HepG2 (cell line): ENCODE measurements at regions not wholly inside any gene's neighbourhood (a gene's known extent, or its start where the extent isn't known, plus 50 kb on each side); places are given as distances from the start of the nearest gene placed in this dataset.

ENCODE experiments used
- ERF ChIP-seq: IDR thresholded peaks from 2 replicates; pipeline ENCODE4 v1.6.1; 2018; ENCODE audit warnings: missing biosample characterization, missing genetic modification reagents
- FOXK1 ChIP-seq: sonication (generic); formaldehyde crosslinking; IDR thresholded peaks from 2 replicates; pipeline ENCODE4 v1.4.0; 2020; ENCODE audit warnings: low read depth, missing genetic modification reagents, borderline replicate concordance
- HOXA3 ChIP-seq: sonication (generic); formaldehyde crosslinking; IDR thresholded peaks from 2 replicates; pipeline ENCODE4 v1.5.0; 2020; ENCODE audit warnings: missing genetic modification reagents
- MAFF ChIP-seq: IDR thresholded peaks from 2 replicates; pipeline ENCODE4 v1.6.1; 2011; ENCODE audit warnings: low read depth, low read length, improper control_type of control experiment
- MXI1 ChIP-seq: IDR thresholded peaks from 3 replicates; pipeline ENCODE4 v1.6.1; 2012; ENCODE audit warnings: low read depth, low read length, inconsistent platforms, borderline replicate concordance
- PAX8 ChIP-seq: sonication (generic); formaldehyde crosslinking; IDR thresholded peaks from 2 replicates; pipeline ENCODE4 v1.8.0; 2022; ENCODE audit warnings: mild to moderate bottlenecking, missing genetic modification reagents, borderline replicate concordance
- RAD21 ChIP-seq: fragments of 450-650 bp; formaldehyde crosslinking; IDR thresholded peaks from 2 replicates; pipeline ENCODE4 v1.5.0; 2020; ENCODE audit warnings: mild to moderate bottlenecking
- RELA ChIP-seq: sonication (generic); formaldehyde crosslinking; IDR thresholded peaks from 2 replicates; pipeline ENCODE4 v1.4.0; 2020; ENCODE audit warnings: missing genetic modification reagents
- RXRA ChIP-seq: sonication (generic); formaldehyde crosslinking; IDR thresholded peaks from 2 replicates; pipeline ENCODE4 v1.5.1; 2020; ENCODE audit warnings: missing genetic modification reagents
- ZKSCAN5 ChIP-seq: sonication (generic); formaldehyde crosslinking; IDR thresholded peaks from 2 replicates; pipeline ENCODE4 v1.5.1; 2020; ENCODE audit warnings: mild to moderate bottlenecking, missing genetic modification reagents
- ZNF260 ChIP-seq: sonication (generic); formaldehyde crosslinking; IDR thresholded peaks from 2 replicates; pipeline ENCODE4 v1.4.0; 2020; ENCODE audit warnings: missing genetic modification reagents, low read depth, mild to moderate bottlenecking, borderline replicate concordance
- ZNF33B ChIP-seq: sonication (generic); formaldehyde crosslinking; IDR thresholded peaks from 2 replicates; pipeline ENCODE4 v1.5.1; 2020; ENCODE audit warnings: mild to moderate bottlenecking, missing genetic modification reagents
- ZNF501 ChIP-seq: sonication (generic); formaldehyde crosslinking; IDR thresholded peaks from 2 replicates; pipeline ENCODE4 v1.5.1; 2020; ENCODE audit warnings: mild to moderate bottlenecking, moderate library complexity, missing genetic modification reagents
- ZNF777 ChIP-seq: sonication (generic); formaldehyde crosslinking; IDR thresholded peaks from 2 replicates; pipeline ENCODE4 v1.4.0; 2020; ENCODE audit warnings: missing genetic modification reagents
- ZSCAN12 ChIP-seq: sonication (generic); formaldehyde crosslinking; IDR thresholded peaks from 2 replicates; pipeline ENCODE4 v1.9.0; 2021; ENCODE audit warnings: mild to moderate bottlenecking, missing genetic modification reagents
- TF ChIP-seq, protein P1 (sequence below): sonication (generic); formaldehyde crosslinking; IDR thresholded peaks from 2 replicates; pipeline ENCODE4 v1.4.0; 2020; ENCODE audit warnings: missing genetic modification reagents, borderline replicate concordance
- TF ChIP-seq, protein P2 (sequence below): sonication (generic); formaldehyde crosslinking; IDR thresholded peaks from 2 replicates; pipeline ENCODE4 v1.5.0; 2020; ENCODE audit warnings: missing genetic modification reagents
- TF ChIP-seq, protein P3 (sequence below): sonication (generic); formaldehyde crosslinking; IDR thresholded peaks from 2 replicates; pipeline ENCODE4 v1.4.0; 2020; ENCODE audit warnings: missing genetic modification reagents
- TF ChIP-seq, protein P4 (sequence below): sonication (generic); formaldehyde crosslinking; IDR thresholded peaks from 2 replicates; pipeline ENCODE4 v1.4.0; 2020; ENCODE audit warnings: missing genetic modification reagents
- TF ChIP-seq, protein P5 (sequence below): sonication (generic); formaldehyde crosslinking; IDR thresholded peaks from 2 replicates; pipeline ENCODE4 v1.8.1; 2023; ENCODE audit warnings: mild to moderate bottlenecking, inconsistent platforms, moderate library complexity, missing genetic modification reagents, borderline replicate concordance

DNA sequence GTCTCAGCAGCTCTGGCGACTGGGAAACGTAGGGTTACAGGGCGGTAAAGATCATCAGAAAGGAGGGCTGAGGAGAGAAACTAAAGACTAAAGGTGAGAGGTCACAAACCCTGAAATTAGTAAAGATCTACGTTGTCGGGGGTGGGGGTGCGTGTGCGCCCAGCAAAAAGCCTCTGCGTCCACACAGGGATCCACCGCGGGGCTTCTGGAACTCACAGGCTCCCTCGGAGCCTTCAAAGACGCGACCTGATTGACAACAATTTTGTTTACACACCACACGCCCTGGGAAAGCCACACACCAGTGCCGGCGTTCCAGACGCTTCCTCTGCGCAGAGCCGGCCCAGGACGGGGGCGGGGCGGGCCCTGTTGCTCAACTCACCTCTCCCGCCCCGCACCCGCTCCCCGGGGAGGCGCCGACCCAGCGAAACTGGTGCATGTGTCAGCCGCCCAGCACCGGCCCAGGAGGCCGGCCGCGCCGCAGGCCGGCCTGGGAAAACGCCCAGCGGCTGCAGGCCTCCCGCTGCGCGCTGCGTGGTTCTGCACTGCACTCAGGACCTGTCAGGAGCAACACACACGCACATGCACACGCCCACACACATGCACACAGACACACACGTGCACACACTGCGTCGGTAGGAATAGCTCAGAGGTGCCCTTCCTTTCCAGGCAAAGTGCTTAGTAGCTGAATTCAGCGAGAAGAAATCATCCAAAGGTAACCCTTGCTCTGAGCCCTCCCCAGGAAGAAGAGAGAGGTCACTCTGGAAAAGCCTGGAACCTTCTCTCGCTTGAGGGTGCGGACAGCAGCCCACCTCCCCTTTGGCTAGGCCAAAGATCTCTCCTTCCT, 57.2 kb upstream of the ARID1B start (continued):
- TF ChIP-seq ZSCAN12 (CRISPR knock-in tag) (peak; percentile 85), ZKSCAN5 (CRISPR knock-in tag) (no peak), MXI1 (peak; percentile 79; the same call in 2 of the 3 replicates), MAFF (no peak), ZNF501 (CRISPR knock-in tag) (peak; percentile 96), PAX8 (CRISPR knock-in tag) (no peak), ZNF777 (CRISPR knock-in tag) (peak; percentile 81), RAD21 (CRISPR knock-in tag) (peak; percentile 61), FOXK1 (CRISPR knock-in tag) (peak; percentile 83), RELA (CRISPR knock-in tag) (peak; percentile 81), ZNF33B (CRISPR knock-in tag) (peak; percentile 98), ZNF260 (no peak), RXRA (CRISPR knock-in tag) (peak; percentile 83), ERF (peak; percentile 97), HOXA3 (CRISPR knock-in tag) (peak; percentile 88)
- TF ChIP-seq, protein P1, sequence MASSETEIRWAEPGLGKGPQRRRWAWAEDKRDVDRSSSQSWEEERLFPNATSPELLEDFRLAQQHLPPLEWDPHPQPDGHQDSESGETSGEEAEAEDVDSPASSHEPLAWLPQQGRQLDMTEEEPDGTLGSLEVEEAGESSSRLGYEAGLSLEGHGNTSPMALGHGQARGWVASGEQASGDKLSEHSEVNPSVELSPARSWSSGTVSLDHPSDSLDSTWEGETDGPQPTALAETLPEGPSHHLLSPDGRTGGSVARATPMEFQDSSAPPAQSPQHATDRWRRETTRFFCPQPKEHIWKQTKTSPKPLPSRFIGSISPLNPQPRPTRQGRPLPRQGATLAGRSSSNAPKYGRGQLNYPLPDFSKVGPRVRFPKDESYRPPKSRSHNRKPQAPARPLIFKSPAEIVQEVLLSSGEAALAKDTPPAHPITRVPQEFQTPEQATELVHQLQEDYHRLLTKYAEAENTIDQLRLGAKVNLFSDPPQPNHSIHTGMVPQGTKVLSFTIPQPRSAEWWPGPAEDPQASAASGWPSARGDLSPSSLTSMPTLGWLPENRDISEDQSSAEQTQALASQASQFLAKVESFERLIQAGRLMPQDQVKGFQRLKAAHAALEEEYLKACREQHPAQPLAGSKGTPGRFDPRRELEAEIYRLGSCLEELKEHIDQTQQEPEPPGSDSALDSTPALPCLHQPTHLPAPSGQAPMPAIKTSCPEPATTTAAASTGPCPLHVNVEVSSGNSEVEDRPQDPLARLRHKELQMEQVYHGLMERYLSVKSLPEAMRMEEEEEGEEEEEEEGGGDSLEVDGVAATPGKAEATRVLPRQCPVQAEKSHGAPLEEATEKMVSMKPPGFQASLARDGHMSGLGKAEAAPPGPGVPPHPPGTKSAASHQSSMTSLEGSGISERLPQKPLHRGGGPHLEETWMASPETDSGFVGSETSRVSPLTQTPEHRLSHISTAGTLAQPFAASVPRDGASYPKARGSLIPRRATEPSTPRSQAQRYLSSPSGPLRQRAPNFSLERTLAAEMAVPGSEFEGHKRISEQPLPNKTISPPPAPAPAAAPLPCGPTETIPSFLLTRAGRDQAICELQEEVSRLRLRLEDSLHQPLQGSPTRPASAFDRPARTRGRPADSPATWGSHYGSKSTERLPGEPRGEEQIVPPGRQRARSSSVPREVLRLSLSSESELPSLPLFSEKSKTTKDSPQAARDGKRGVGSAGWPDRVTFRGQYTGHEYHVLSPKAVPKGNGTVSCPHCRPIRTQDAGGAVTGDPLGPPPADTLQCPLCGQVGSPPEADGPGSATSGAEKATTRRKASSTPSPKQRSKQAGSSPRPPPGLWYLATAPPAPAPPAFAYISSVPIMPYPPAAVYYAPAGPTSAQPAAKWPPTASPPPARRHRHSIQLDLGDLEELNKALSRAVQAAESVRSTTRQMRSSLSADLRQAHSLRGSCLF (CRISPR knock-in tag) = no peak
- TF ChIP-seq, protein P2, sequence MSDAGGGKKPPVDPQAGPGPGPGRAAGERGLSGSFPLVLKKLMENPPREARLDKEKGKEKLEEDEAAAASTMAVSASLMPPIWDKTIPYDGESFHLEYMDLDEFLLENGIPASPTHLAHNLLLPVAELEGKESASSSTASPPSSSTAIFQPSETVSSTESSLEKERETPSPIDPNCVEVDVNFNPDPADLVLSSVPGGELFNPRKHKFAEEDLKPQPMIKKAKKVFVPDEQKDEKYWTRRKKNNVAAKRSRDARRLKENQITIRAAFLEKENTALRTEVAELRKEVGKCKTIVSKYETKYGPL (CRISPR knock-in tag) = peak; percentile 64; the same call in 1 of the 2 replicates
- TF ChIP-seq, protein P3, sequence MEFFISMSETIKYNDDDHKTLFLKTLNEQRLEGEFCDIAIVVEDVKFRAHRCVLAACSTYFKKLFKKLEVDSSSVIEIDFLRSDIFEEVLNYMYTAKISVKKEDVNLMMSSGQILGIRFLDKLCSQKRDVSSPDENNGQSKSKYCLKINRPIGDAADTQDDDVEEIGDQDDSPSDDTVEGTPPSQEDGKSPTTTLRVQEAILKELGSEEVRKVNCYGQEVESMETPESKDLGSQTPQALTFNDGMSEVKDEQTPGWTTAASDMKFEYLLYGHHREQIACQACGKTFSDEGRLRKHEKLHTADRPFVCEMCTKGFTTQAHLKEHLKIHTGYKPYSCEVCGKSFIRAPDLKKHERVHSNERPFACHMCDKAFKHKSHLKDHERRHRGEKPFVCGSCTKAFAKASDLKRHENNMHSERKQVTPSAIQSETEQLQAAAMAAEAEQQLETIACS (CRISPR knock-in tag) = 0 out of 2 replicates have a peak, but pooled peaks have one; percentile 35
- TF ChIP-seq, protein P4, sequence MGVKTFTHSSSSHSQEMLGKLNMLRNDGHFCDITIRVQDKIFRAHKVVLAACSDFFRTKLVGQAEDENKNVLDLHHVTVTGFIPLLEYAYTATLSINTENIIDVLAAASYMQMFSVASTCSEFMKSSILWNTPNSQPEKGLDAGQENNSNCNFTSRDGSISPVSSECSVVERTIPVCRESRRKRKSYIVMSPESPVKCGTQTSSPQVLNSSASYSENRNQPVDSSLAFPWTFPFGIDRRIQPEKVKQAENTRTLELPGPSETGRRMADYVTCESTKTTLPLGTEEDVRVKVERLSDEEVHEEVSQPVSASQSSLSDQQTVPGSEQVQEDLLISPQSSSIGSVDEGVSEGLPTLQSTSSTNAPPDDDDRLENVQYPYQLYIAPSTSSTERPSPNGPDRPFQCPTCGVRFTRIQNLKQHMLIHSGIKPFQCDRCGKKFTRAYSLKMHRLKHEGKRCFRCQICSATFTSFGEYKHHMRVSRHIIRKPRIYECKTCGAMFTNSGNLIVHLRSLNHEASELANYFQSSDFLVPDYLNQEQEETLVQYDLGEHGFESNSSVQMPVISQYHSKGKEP (CRISPR knock-in tag) = peak; percentile 67; the same call in 1 of the 2 replicates
- TF ChIP-seq, protein P5, sequence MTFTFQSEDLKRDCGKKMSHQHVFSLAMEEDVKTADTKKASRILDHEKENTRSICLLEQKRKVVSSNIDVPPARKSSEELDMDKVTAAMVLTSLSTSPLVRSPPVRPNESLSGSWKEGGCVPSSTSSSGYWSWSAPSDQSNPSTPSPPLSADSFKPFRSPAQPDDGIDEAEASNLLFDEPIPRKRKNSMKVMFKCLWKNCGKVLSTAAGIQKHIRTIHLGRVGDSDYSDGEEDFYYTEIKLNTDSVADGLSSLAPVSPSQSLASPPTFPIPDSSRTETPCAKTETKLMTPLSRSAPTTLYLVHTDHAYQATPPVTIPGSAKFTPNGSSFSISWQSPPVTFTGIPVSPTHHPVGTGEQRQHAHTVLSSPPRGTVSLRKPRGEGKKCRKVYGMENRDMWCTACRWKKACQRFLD (CRISPR knock-in tag) = peak; percentile 83
